GM21423 (cell line): ENCODE measurements at regions not wholly inside any gene's neighbourhood (a gene's known extent, or its start where the extent isn't known, plus 50 kb on each side); places are given as distances from the start of the nearest gene placed in this dataset.

Experiments
- ATAC-seq: cut with Tn5 transposase; IDR thresholded peaks from one replicate; pipeline ENCODE4 v1.9.1; 2021; ENCODE audit warnings: mild to moderate bottlenecking, moderate library complexity; ENCODE audit not compliant: unreplicated experiment

DNA sequence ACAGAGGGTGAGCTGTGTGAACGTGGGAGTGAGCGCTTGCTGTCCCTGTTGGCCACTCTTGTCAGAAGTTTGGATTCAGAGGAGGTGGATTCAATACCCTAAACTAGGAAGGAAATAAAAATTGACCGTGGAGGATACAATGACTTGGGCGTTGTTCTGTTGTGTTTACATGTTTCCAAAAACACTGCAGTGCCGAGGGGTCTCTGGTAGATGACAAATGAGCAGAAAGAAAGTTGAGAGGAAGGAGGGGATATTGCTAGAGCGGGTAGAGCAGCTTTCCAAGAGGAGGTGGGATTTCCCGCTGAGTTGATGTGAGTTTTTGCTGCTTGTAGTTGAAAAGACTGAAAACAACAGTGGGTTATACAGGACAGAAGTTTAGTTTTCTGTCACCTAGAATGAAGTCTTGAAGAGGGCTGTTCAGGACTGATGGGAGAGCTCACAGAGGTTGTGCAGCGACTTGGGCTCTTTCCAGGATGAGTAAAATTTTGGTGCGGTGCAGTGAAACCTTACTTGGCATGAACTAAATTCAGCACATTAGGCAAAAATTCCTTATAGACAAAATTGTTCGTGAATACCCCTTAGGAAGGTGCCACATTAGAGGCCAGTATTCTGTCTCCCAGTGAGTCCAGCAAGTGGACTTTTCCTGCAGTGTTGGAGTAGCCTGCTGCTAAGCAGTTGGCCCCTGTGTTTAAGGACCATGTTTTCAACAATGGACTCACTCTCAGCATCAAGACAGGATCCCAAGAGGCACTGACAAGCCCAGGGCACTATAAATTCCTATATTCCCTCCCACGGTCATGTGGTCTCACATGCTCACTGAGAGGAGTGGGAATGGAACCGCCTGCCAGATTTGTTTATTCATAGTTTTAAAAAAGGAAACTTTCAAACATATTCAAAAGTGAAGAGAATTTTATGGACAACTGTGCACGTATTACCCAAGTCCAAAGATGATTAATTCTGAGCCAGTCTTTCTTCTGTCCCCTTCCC is 435.0 kb upstream of the C2CD4B start:
- ATAC-seq = no peak

DNA sequence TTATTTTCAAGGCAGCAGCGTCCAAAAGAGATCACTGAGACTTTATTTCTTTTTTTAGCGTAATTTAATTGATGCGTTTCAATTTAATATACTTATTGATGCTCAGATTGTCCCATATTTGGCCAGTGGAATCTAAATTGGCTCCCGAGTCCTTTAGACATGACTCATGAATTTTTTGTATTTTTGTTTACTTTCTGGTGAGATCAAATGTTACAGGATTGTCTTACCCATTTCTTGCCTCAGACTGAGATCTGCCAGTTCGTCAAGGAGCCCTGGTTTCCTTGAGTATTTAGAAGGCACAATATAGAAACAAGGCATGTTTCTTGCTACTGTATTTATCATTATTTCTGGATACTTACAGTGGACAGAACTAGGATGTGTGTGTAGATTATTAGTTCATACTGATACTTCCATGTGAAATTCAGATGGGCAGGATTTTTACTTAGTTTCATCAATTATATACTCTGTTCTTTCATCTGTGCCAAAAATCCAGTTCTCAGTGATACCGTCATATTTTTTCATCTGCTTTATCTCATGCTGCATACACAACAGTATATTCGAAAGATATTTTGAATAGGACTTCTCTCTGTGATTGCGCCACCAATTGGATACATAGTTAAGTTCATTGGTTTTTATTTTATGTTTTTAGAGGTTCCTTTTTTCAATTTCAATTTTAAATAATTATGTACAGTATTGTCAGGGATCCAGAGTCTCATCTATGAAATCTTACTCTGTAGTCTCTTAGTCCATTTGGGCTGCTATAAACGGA is 436.9 kb upstream of the C2CD4B start:
- no peak for ATAC-seq

DNA sequence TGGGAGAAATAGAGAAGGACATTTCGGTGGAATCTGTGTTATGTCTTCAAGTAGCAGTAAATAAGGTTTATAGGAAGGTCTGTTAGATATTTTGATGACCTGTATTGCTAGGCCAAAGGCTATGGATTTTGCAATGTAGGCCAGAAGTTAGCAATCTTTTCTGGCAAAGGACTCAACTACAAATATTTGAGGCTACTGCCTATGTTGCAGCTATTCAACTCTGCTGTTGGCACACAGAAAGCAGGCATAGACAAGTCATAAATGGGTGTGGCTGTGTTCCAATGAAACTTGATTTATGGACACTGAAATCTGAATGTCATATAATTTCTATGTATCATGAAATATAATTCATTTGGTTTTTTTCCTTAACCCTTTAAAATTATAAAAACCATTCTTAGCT is 438.7 kb upstream of the C2CD4B start:
- ATAC-seq = no peak

GRCh38 chr15:62605282-62605681 is 437.3 kb upstream of the TPM1 start:
- ATAC-seq = no peak

DNA sequence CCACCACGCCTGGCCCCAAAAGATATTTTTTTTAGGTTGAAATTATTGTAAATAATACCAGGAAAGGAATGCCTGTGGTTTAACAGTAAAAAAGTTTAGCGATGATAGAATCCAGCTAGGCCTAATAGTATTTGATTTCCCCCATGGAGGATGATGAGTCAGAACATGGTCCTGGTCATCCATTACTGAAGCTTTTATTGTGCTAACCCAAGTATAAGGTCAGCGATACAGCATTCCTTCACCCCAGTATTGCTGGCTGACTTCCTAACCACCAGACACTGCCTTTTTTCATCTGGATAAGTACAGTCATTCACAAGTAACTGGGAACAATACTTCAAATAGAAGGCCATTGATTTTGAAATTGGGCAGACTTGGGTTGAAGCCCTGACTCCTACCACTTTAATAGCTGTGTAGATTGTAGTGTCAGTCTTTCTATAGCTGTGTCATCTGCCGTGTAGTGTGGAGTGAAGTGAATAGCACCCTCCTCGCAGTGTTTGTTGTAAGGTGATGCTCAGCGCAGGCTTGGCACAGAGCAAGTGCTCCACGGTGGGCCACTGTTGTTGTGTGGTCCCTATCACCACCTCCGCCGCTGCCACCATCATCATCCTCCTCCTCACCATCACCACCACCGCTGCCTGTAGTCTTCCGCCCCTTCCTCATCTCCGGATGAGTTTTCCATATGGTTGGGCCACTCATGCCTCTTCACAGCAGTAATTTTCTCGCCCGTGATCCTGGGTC is 436.0 kb upstream of the TPM1 start:
- ATAC-seq = no peak

DNA sequence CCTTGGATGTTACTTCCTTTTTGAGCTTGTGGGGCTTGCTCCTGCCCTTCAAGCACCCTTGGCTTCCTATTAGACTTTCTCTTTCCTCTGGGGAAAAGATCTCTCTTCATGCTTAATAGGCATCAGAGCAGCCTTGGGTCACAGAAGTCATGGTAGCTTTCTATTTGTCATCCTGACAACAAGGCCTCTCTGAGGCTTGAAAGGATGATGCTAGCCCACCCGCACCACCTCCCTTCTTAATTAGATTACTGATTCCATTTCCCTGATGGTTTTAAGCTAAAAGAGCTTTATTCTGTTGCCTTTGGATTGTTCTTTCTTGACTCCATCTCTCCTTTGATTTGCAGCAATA is 435.5 kb upstream of the TPM1 start:
- ATAC-seq = no peak

DNA sequence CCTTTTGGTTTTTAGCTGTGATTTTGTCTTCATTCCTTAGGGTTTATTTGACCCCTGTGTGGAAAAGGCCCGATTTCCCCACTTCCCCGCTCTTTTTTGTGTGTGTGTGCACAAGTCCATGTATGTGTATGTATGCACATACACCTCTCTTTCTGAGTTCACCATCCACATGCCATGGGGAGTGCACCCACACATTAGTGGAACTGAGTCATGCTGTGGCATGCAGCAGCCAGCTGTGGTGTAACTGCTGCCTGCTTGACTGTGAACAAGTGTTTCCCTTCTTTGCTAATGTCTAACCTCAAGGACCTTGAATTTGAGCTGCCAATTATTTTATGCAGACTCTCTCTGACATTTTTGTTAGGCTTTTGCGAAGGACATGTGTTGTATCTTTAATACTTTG is 434.9 kb upstream of the TPM1 start:
- ATAC-seq = no peak

DNA sequence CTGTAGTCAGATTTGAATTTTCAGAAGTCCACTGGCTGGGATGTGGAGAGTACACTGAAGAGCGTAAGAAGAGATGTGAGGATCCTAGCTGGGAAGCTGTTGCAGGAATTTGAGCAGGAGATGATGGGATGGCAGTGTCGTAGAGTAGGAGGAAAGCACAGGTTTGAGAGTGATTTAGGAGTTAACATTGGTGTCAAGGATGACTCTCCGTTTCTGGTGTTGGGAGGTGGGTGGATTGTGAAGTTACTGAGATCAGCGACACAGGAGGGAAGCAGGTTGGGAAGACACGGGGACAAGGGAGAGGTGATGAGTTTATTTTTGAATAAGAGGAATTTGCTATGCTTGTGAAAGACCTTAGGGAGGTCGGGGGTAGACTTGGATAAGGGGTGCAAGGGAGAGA is 434.2 kb upstream of the TPM1 start:
- ATAC-seq = no peak

DNA sequence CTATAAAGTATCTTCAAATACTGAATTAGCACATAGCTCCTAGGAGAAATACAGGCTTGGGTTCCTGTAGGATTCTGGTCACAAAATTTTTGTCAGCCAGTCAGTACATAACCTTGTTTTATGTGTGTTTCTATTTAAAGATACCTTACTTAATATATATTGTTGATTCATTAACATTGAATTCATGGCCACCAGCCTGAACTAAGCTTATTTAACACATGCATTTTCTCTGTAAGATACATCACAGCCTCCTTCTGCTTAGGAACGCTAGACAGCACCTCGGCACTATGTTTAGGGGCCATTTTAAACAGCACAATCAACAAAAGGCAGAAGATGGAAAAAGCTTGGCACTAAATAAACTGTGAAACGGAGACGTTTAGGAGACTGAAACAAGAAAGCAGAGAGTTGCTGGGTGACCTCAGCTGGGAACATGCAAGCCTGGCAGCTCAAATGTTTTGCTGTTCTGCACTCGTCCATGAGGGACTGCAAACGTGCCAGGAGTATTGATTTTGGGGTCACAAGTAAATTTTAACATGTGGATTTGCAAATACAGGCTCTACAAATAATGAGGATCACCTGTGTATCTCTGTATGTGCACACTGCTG is 432.2 kb upstream of the TPM1 start:
- no peak for ATAC-seq

DNA sequence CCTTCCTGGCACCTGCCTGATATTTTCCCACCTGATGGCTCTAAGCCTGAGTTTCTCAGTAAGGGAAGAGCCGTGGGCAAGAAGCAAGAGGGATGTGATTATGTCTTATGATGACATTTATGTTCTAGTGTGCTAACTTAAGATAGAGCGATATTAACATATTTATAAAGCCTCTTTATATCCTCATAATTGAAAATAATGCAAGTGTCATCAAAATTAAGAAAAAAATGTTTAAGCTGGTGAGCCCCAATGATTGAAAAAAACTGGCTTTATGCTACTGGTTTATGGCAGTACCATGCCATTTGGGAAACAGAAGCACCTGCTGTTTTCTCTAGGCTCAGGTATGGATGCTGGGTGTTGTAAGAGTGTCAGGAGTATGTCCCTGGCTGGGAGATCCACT is 431.5 kb upstream of the TPM1 start:
- ATAC-seq = no peak

GRCh38 chr15:62612183-62612733 is 430.3 kb upstream of the TPM1 start:
- no peak for ATAC-seq

GRCh38 chr15:62612771-62613170 is 429.8 kb upstream of the TPM1 start:
- no peak for ATAC-seq

GRCh38 chr15:62616746-62617145 is 425.8 kb upstream of the TPM1 start:
- no peak for ATAC-seq

GRCh38 chr15:62617741-62618140 is 424.8 kb upstream of the TPM1 start:
- ATAC-seq = no peak

DNA sequence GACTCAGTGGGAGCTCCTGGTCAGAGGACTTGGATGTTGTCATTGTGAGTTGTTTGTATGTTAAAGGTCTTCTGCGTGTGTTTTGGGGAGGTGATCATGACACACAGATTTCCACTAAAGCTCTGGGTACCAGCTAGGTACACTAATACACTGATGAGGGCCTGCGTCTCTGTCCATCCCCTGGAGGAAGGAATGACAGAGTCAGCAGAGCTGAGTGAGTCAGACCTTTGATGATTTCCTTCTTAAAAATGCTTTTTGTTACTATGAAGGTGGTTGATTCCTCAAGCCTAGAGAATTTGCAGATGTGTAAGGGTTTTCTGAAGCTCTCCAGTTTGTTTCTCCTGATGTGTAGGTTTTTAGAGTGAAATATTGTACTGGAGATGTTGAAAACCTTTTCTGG is 424.1 kb upstream of the TPM1 start:
- ATAC-seq = no peak

DNA sequence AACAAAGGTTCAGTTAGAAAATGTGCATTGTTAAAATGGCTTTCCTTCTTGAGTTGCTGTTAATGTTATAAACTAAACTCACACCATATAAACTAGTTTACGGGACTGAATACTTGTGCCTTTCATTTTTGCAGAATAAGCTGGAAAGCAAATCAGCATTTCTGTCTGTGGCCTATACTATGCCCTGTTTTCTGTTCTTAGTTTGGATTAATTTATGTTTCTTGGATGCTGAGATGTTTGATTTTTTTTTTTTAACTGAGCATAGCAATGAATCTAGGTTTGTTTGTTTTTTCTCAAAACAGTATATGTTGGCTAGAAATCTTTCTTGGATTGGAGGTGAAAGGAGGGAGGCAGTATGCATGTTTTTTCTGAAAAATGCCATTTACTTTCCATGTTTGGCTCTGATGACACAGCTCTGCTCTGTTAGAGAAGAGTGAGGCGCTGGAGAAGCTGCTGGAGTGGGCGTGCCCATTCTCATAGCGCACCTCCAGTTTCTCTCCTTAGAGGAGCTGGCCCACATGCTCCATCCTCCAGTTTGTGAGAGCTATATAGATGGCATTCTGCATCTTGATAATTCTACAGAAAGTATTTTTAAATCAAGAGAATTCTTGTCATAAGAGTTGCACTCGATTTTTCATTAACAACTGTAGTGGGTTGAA is 423.6 kb upstream of the TPM1 start:
- ATAC-seq = no peak

DNA sequence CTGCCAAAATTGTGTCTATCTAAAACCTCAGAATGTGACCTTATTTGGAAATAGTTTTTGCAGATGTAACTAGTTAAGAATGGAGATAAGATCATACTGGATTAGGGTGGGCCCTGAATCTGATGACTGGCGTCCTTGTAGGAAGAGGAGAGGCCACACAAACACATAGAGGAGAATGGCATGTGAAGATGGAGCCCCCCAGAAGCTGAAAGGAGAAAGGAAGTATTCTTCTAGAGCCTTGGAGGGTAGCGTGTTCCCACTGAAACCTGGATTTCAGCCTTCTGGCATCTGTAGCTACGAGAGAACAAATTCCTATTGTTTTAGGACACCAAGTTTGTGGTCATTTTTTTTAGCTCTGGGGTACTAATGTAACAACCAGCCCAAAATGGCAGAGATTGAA is 423.0 kb upstream of the TPM1 start:
- ATAC-seq = no peak

DNA sequence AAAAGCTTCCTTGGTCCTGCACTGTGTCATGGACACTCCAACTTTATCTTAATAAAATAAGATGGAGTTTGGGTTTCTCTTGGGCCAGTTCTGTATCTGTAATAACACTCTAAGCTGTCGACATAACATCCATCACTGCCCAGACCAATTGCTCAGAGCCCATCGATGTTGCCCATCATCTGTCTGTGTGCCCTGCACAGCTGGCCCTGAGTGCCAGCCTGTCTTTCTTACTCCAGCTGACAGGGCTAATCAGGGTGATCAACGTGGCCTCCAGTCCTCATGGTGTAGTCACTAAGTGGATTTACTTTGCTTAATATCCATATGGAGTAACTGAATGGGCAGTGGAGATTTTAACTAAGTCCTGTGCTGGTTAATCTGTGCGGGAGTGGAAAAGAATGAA is 419.8 kb upstream of the TPM1 start:
- no peak for ATAC-seq

DNA sequence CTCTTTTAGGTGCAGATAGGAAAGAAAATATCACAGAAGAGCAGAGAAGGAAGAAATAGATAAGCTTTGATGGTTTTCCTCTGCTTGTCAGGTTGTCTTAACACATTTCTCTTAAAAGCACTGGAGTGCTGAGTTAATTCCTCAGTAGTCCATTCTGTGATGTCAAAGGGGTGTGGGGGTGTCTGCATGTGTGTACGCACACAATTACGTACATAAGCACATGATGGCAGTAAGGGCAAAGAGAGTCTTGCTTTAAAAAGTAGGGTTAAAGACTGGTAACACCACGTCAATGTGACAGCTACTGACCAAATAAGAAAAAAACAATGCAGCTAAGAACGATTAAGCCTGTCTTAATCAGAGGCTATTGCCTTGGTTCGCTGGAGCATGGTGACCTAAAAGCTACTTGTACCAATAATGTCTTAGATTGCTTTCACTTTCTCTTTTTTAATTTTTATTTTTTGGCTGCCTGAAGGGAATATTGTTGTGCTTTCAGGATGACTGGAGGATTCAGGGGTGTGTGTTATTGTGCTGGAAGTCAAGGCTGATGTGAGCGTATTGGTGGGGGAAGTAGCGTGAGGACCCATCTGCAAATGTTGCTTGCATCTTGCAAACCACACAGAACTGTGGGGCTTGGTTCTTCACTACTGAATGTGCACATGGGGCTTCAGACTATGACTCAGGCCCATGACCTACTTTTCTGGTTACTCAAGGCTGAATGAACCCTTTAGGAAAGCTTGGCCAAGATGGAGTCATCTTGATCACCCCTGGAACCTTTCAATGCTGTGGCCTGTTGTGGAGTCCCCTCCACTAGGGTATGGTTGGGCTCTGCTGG is 417.8 kb upstream of the TPM1 start:
- ATAC-seq = peak; percentile 70
